SK-N-MC (cell line): ENCODE measurements at regions not wholly inside any gene's neighbourhood (a gene's known extent, or its start where the extent isn't known, plus 50 kb on each side); places are given as distances from the start of the nearest gene placed in this dataset.

Experiments used
- EZH2 ChIP-seq: fragments of 200-600 bp; sonication (generic); IDR thresholded peaks from one replicate; pipeline ENCODE4 v1.6.1; 2017; ENCODE audit warnings: antibody characterized with exemption
- FOXP2 ChIP-seq: optimal IDR thresholded peaks from 2 replicates; pipeline ENCODE3; 2011; ENCODE audit warnings: mild to moderate bottlenecking, moderate library complexity; ENCODE audit not compliant: insufficient read depth; ENCODE audit errors: extremely low read length, control extremely low read depth

DNA sequence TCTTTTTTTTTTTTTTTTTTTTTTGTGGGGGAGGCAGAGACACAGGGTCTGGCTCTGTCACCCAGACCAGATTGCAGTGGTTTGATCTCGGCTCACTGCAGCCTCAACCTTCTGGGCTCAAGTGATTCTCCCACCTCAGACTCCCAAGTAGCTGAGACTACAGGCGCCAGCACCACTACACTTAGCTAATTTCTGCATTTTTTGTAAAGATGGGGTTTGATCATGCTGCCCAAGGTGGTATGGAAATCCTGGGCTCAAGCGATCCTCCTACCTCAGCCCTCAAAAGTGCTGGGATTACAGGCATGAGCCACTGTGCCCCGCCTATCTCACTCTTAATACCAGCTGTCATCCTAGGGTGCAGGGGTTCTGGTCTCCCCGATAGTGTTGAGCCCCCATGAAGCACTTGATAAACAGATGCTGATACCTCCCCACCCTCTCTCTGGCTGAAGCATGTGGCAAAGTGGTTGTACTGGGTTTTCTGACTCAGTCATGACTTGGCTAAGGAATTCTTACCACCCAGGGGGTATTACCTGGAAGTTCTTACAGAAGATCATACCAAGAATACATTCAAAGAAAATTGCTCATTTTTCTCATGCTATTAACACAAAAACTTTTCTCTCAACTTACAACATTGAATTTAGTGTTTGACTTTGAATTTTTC lies 110.2 kb upstream of the DAPK1 start:
- no peak for TF ChIP-seq EZH2
- no peak for TF ChIP-seq FOXP2
